ENCODE measurements at regions not wholly inside any gene's neighbourhood (a gene's known extent, or its start where the extent isn't known, plus 50 kb on each side); places are given as distances from the start of the nearest gene placed in this dataset.

DNA sequence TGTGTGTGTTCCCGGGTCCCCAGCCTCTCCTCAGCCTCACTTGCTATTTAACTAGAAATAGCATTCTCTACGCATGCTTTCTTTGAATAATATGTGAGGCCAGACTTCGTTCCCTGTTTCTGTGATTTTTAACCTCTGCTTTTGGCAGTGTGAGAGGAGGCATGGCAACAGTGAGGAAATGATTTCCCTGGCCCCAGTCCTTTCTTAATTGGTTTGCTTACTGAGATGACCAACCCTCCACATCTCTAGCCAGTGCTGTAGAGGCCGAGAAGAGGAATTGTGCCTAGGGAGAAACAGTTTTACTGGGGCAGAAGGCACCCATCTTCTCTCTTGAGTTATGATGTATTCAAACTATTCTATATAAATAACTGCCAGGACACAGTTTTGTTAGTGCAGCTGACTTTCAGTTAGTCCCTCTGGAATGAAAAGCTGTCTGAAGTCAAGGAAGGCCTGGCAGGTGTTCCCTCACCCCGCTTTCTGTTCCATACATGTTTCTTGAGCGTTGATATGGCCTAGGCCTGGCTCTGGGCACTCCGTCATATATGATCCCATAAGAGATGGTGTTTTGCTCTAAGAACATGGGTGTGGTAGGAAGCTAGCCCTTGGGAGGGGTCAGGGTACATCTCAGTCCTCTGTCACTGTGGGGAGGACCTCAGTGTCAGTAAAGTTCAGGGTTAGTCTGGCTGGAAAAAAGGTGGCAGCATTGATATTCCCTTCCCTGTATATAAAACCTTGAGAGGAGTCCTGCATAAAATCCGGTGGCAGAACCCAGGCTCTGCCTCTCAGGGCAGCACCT, 73.7 kb upstream of the NPAS1 start:
- no peak for DNase-seq

DNA sequence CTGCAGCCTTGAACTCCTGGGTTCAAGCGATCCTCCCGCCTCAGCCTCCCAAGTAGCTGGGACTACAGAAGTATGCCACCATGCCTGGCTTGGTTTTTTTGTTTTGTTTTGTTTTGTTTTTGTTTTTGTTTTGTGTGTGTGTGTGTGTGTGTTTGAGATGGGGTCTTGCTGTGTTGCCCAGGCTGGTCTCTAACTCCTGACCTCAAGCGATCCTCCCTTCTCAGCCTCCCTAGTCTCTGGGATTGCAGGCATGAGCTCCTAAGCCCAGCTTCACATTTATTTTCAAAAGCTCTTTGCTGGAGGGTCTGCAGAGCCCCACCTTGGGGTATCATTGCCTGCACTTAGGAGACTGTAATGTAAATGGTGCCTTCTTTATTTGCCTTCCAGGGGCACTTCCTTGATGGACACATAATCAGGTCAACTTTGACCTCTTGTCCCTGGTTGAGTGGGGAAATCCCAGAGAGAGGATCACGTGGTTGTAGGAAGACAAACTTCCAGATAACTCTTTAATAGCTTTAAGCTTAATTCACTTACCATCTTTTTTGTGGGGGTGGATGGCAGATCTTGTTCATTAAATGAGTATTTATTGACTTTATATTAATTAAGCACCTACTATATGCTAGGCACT, 72.9 kb upstream of the NPAS1 start:
- DNase-seq: no peak

DNA sequence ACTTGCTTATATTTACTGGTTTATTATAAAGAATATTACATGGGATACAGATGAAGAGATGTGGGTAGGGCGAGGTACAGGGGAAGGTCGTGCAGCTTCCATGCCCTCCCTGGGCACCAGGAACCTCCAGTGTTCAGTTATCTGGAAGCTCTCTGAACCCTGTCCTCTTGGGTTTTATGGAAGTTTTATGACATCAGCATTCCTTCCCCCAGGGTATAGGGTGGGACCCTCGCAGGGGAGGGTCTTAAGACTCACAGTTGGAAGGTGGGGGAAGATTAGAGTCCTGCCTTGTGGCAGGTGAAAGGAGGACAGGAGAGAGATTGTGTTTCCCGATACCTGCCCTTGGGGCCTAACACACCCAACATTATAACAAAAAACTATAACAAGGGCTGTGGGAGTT, 71.8 kb upstream of the NPAS1 start:
- no peak for DNase-seq

DNA sequence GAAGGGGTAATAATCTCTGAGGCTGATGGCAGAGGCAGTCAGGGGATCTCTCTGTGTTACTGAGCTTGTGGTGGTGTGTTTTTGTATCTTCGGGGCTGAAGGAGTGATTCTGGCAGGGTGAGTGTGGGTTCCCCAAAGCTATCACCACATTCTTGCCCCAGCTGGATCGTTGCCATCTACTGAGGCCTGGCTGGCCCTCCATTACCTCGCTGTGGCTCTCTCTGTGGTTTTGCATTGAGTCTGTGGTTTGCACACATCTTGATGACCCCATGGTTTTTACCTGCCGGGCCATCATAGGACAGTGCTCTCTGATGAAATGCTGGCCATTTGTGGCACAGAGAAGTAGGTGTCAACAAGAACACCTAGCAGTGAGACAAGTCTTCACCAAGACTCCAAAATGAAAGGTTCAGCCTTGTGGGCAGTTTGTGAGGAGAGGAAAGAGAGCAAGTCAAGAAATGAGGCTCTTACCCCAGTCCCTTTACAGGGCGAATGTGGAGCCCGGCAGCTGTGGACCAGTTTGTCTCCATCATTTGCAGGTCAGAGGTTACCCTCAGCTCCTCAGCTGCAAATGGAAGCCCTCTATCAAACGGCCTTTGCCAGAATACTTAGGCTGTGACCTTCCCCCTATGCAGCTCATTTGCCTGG, 69.0 kb upstream of the NPAS1 start:
- no peak for DNase-seq

DNA sequence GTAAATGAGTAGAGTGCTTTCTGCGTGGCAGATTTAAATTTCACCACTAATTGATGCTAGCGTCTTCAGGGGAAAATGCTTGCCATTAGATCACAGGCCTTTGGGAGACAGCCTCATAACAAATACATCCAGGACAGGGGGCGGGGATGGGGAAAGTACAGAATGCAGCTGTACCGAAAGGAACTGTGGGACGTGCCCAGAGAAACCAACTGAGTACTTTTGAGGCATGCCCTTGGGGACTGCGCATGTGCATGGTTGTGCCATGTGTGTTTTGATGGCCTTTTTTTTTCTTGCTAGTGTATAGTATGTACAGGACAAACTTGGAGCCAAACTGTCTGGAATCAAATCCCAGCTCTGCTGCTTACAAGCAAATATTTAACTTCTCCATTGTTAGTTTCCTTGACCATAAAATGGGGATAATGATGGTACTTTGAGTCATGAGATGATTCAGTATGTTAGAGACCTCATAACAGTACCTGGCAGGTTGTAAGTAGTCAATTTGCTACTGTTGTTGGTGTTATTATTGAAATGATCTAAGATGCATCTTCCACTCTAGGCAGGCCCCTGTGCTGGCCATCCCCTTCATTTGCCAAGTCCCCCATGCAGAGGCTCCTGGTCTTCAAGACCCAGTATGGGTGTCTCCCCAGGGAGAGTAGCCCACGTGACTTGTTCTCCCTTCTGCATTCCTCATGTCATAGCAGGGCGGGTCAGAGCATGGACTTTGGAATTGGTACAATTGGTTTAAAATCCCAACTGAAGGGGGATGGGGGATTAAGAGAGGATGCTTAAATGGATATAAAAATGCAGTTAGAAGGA, 68.3 kb upstream of the NPAS1 start:
- DNase-seq: no peak

DNA sequence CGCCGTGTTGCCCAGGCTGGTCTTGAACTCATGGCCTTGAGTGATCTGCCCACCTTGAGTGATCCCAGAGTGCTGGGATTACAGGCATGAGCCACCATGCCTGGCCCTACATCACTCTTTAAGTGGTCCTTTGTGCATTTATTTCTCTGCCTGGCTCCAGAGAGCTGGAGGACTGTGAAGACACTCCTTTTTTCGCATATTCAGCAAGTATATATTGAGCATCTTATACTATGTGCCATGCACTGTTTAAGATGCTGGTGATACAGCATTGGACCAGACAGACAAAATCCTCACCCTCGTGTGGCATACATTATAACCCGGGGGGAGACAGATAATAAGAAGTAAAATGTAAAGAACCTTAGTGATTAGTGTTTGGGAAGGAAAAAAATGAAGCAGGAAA, 66.8 kb upstream of the NPAS1 start:
- DNase-seq: no peak

DNA sequence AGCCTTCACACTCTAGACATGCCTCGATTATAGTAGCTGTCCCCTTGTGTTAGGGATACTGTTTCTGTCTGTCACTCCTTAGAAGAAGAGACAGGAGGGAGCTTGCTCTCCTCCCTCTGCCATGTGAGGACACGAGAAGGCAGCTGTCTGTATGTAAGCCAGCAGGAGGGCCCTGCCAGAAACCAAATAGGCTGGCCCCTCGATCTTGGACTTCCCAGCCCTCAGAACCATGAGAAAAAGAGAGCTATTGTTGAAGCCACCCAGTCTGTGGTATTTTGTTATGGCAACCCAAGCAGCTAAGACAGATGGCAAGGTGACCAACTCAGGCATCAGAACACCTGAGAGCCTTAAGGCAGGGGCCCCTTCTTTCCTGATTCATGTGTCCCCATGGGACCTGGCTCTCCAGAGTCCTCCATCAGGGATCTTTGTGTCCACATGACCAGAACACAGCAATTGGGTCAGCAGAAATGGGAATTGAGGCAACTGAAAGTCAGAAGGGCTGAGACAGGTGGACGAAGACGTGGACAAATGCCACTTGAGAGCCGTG, 65.6 kb upstream of the NPAS1 start:
- DNase-seq: no peak

DNA sequence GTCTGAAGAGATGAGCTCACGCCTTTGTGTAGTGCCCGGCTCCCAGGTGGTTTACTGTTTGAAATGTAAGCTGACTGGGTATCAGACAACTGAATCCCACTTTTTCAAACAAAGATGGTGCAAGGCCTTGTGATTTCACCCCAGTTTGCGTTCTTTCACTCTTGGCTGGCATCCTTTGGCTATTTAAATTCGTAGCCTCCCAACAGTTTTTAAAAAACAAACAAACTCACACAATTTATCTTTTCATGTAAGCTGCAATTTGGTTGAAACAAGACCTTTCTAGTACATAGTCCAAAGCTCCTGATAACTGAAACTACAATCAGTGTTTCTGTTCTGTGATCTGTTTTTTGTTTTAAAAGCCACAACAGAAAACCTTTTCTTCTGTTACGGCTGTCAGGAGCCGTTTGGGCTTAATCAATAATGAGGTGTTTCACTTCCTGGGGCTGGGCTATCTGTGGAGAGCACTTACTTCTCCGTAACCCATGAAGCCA, 65.1 kb upstream of the NPAS1 start:
- no peak for DNase-seq

DNA sequence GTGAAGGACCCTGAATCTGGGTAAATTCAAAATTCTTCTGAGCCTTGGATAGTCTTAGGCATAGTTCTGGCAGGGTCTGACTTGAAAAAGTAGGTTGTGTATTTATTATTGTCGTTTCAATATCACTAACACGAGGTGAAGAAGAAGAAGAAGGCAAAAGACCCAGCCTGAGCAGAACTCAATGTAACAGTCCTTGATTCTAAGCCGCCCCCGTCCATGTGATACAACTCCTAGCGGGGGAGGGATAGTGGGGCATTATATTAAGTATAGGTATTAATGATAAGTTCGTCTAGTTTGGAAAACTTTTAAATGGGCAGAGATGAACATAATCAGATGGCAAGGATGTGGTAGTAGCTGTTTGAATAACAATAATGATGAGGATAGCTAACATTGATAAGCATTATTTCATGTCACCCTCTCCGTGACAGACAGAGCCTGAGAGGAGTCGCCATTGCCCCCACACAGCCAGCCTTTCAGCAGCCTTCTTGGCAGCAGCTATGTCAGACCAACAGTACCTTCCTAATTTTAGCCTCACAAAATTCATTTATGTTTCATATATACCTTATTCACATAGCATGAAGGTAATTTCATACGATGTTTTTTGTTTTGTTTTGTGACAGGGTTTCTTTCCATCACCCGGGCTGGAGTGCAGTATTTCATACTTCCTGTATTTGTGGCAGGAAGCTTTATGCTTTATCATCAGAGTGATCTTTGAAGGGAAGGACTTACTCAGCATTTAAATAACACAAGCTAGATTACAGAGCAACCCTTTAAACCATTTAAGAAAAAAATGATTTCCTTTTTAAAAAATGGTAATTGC, 64.4 kb upstream of the NPAS1 start:
- DNase-seq: peak; percentile 72 to 73

DNA sequence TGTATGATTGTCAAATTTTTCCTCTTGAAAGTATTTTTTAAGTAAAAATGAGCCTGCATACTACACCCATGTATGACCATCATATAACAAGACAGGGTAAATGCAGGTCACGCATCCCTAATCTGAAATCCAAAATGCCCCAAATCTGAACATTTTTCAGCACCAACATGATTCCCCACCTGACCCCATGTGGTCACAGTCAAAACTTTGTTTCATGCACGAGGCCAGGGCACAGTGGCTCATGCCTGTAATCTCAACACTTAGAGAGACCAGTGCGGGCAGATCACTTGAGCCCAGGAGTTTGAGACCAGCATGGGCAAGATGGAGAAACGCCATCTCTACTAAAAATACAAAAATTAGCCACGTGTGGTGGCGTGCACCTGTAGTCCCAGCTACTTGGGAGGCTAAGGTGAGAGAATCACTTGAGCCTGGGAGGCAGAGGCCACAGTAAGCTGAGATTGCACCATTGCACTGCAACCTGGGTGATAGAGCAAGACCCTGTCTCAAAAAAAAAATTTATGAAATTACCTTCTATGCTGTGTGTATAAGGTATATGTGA, 63.7 kb upstream of the NPAS1 start:
- DNase-seq: no peak

DNA sequence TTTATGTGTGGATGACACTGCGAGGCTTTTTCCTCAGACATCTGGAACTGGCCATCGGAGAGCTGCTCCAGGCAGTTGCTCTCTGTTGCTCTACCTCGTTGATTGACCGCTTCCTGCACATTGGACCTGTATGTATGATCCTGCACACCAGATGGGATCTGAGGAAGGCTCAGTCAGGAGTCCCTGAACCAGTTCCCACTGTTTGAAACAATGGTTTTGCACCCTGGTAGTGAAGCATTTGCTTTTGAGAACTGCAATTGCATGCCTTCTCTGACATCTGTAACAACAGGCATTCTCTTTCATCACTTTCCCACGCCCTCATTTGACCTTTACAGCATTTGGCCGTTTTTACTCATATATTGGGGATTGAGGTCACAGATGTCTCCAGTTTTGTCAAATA, 61.1 kb upstream of the NPAS1 start:
- DNase-seq: no peak

DNA sequence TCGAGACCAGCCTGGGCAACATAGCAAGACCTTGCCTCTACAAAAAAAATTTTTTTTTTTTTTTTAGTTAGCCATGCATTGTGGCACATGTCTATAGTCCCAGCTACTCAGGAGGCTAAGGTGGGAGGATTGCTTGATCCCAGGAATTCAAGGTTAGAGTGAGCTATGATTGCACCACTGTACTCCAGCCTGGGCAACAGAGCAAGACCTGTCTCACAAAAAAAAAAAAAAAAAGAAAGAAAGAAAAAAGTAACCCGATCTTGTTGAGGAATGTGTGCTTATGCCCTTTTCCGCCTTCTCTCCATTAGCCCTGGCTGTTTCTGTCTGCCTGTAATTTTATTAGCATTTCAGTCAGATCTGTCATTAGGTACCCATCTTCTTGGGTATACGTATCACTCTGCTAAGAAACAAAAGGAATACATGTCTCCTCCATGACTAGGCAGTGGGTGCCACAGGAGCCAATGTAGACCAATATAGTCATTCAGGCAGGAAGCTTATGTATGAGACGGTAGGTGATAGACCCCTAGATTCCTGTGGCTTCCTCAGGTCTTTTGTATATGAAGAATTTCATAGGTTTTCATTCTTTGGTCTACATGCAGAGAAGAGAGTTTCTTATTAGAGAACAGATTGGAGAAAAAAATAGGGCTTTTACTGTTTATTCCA, 59.6 kb upstream of the NPAS1 start:
- DNase-seq: no peak

DNA sequence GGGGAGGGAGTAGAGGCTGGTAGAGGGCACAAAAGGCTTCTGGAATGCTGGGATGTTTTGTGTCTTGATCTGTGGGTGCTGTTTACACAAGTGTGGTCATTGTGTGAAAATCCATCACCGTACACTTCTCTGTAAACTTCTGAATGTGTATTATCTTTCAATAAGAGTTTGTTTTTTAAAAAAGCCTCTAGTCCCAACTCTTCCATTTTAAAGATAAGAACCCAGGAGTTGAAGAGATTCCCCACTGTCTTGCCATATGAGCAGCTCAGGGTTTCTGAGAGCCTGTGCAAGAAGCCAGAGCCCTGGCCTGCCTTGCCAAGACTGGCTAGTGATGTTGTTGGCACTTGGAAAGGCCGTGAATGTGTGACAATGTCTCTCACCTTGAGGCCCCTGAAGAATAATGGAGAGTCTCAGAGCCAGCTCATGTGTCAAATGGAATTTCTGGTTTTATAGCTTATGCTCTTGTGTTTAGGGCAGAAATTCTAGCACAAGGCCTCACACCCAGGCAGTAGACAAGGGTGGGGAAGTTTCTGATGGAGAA, 57.5 kb upstream of the NPAS1 start:
- no peak for DNase-seq

DNA sequence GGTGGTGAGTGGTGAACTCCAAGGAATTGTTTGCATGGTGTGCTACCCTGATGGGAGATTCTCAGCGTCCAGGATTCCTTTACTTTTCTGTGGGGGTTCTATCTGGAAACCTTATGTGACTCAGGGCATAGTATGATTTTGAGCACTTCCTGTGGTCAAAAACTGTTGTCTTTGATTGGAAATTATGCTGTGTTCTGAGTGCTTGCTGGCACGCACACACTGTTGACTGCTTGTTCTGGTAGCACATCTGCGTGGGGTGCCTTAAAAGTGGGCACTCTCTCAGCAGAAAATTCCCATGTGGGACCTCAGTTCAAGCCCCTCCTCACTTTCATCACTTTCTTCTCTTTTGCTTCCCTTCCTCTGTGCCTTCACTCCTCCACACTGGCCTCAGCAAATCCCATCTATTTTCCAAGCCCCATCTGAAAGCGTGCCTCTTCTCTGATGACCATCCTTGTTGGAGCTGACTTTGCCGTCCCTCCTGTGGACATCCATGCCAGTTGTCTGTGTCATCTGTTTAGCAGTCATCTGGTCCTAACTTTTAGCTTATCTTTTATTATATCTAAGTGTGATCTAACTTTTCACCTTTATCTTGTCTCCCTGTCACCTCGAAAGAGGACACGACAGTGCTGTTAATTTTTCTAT, 56.4 kb upstream of the NPAS1 start:
- DNase-seq: no peak

DNA sequence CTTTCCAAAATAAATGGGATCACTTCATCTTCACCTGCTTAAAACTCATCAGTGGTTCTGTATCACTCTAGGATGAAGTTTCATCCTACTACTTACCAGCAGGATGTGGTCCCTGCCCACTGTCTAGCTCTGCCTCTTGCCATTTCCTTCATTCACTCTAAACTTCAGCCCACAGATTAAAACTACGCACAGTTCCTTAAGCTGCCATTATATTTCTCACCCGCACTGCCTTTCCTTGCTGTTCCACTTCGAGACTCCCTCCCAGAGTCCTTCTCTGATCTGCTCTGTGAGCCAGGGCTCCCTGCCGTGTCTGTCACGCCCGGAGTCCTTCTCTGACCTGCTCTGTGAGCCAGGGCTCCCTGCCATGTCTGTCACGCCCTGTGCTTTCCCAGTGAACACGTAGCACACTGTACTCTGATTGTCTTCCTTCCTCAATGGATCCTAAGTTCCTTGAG, 52.0 kb upstream of the NPAS1 start:
- DNase-seq: no peak
